ENCODE measurements at regions not wholly inside any gene's neighbourhood (a gene's known extent, or its start where the extent isn't known, plus 50 kb on each side); places are given as distances from the start of the nearest gene placed in this dataset.

- H3K4me1 Mint-ChIP-seq, result peaks cover 13% of the 10 kb centered on the region
- no peaks in the 10 kb centered on the region for H3K36me3 Mint-ChIP-seq
- H3K4me3 Mint-ChIP-seq, result no peak overlapping the region
- DNase-seq (ENCODE audit: low spot score in 2 of 2, unreplicated experiment in 2 of 2), result no peak
- no peak overlapping the region for H3K27ac Mint-ChIP-seq
- H3K27me3 Mint-ChIP-seq (ENCODE audit: low read depth), result no peaks in the 10 kb centered on the region
- peaks cover under 1% of the 10 kb centered on the region for H3K9me3 Mint-ChIP-seq
- TF ChIP-seq, protein P1, sequence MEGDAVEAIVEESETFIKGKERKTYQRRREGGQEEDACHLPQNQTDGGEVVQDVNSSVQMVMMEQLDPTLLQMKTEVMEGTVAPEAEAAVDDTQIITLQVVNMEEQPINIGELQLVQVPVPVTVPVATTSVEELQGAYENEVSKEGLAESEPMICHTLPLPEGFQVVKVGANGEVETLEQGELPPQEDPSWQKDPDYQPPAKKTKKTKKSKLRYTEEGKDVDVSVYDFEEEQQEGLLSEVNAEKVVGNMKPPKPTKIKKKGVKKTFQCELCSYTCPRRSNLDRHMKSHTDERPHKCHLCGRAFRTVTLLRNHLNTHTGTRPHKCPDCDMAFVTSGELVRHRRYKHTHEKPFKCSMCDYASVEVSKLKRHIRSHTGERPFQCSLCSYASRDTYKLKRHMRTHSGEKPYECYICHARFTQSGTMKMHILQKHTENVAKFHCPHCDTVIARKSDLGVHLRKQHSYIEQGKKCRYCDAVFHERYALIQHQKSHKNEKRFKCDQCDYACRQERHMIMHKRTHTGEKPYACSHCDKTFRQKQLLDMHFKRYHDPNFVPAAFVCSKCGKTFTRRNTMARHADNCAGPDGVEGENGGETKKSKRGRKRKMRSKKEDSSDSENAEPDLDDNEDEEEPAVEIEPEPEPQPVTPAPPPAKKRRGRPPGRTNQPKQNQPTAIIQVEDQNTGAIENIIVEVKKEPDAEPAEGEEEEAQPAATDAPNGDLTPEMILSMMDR (IDR thresholded peaks at IDR 0.05; ENCODE audit: unreplicated experiment), result no peak
These were observed 114.0 kb downstream of the FAM76B start for GRCh38 chr11:95675585-95675984.

DNA sequence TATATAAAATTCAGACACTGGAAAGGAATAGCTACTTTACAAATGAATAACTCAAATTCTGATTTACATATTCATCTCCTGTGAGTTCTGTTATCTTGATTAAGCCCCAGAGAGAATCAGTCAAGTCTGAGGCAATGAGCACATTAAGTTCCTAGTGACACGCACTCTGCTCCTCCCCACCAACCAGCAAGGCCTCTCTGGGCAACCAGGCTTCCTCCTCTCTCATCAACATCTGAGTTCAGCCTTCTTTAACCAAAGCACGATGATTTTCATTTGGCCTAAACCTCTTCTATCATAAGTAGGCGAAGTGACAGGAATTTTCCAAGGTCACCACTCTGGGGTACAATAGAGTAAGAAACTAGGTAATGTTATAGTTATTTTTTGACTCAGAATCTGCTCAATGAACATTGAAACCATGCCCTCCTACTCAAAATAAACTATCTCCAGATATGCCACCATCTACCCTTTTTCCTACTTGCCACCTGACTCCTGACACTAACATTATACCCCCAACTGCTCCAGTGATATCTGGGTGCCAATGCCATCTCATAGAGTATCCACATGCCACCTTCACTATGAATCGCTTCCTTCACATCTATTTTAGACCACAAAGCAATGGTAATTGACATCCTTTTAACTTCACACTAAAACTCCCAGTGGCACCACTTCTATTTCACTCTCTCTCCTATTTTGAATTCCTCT, 114.8 kb downstream of the FAM76B start:
- H3K27me3 Mint-ChIP-seq (ENCODE audit: low read depth), result no peaks in the 10 kb centered on the region
- peaks cover 5% of the 10 kb centered on the region for H3K4me1 Mint-ChIP-seq
- H3K27ac Mint-ChIP-seq, result no peak overlapping the region
- H3K9me3 Mint-ChIP-seq, result peaks cover 5% of the 10 kb centered on the region
- no peak overlapping the region for H3K4me3 Mint-ChIP-seq
- H3K36me3 Mint-ChIP-seq, result no peaks in the 10 kb centered on the region
- DNase-seq (ENCODE audit: low spot score in 2 of 2, unreplicated experiment in 2 of 2), result no peak
- TF ChIP-seq, protein P1 (IDR thresholded peaks at IDR 0.05; ENCODE audit: unreplicated experiment), result no peak

GRCh38 chr11:95671768-95672167, 117.8 kb downstream of the FAM76B start:
- peaks cover 5% of the 10 kb centered on the region for H3K4me1 Mint-ChIP-seq
- H3K9me3 Mint-ChIP-seq, result peaks cover 9% of the 10 kb centered on the region
- DNase-seq (ENCODE audit: low spot score in 2 of 2, unreplicated experiment in 2 of 2), result no peak
- H3K4me3 Mint-ChIP-seq, result no peak overlapping the region
- H3K36me3 Mint-ChIP-seq, result no peaks in the 10 kb centered on the region
- peak overlapping the region; percentile 70 for H3K27ac Mint-ChIP-seq
- TF ChIP-seq, protein P1 (IDR thresholded peaks at IDR 0.05; ENCODE audit: unreplicated experiment), result no peak
- H3K27me3 Mint-ChIP-seq (ENCODE audit: low read depth), result no peaks in the 10 kb centered on the region

GRCh38 chr11:95668131-95668530, 121.5 kb downstream of the FAM76B start:
- Mint-ChIP-seq H3K27me3 (ENCODE audit: low read depth) (no peaks in the 10 kb centered on the region), H3K4me3 (no peak overlapping the region), H3K27ac (no peak overlapping the region), H3K9me3 (peaks cover 34% of the 10 kb centered on the region), H3K36me3 (peaks cover 1% of the 10 kb centered on the region), H3K4me1 (peaks cover 5% of the 10 kb centered on the region)
- TF ChIP-seq, protein P1 (IDR thresholded peaks at IDR 0.05; ENCODE audit: unreplicated experiment), result no peak
- DNase-seq (ENCODE audit: low spot score in 2 of 2, unreplicated experiment in 2 of 2), result no peak

- peaks cover 33% of the 10 kb centered on the region for H3K9me3 Mint-ChIP-seq
- peaks cover 1% of the 10 kb centered on the region for H3K36me3 Mint-ChIP-seq
- TF ChIP-seq, protein P1 (IDR thresholded peaks at IDR 0.05; ENCODE audit: unreplicated experiment), result no peak
- no peaks in the 10 kb centered on the region for H3K27me3 Mint-ChIP-seq (ENCODE audit: low read depth)
- H3K27ac Mint-ChIP-seq, result no peak overlapping the region
- H3K4me1 Mint-ChIP-seq, result peaks cover 13% of the 10 kb centered on the region
- DNase-seq (ENCODE audit: low spot score in 2 of 2, unreplicated experiment in 2 of 2), result no peak
- no peak overlapping the region for H3K4me3 Mint-ChIP-seq
These were observed 128.4 kb downstream of the FAM76B start for GRCh38 chr11:95661162-95661561.
